PC-9 (cell line): ENCODE measurements at regions not wholly inside any gene's neighbourhood (a gene's known extent, or its start where the extent isn't known, plus 50 kb on each side); places are given as distances from the start of the nearest gene placed in this dataset.

Experiments used
- CTCF ChIP-seq: fragments of 200-600 bp; sonication (generic); conservative IDR thresholded peaks from 2 replicates; pipeline ENCODE4 v1.6.1; 2017; ENCODE audit warnings: mixed run types, antibody characterized with exemption, mild to moderate bottlenecking, moderate library complexity
- EZH2 ChIP-seq: fragments of 200-600 bp; sonication (generic); IDR thresholded peaks from 2 replicates; pipeline ENCODE4 v1.8.0; 2017; ENCODE audit warnings: antibody characterized with exemption, low read depth

- TF ChIP-seq CTCF = no peak
- no peak for TF ChIP-seq EZH2
These were observed 377.9 kb downstream of the DNAJB9 start for GRCh38 chr7:108947526-108947925.
